ENCODE measurements at regions not wholly inside any gene's neighbourhood (a gene's known extent, or its start where the extent isn't known, plus 50 kb on each side); places are given as distances from the start of the nearest gene placed in this dataset.
A peak's percentile ranks its signal among the peaks of the same experiment; 100 is the strongest.

DNA sequence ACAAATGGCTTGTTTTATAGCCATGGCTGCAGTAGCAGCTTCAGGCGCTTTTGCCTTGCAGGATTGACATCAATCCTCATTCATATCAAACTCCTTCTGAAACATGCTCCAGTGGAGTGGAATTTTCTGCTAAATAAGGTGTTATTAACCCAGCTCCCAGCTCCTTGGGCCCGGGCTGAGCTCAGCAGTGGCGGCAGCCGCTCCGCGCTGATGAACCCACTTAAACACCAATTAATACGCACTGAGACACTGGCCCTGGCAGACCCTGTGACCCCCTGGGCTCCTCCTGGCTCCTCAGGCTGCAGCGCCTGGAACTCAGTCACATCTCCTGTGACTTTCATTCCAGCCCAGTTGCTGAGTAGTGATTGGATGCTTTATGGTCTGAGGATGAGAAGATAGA lies 137.4 kb upstream of the GRIK3 start:
- DNase-seq = no peak
- H3K27ac ChIP-seq = no peak overlapping the region
- in situ Hi-C loops (cut with HindIII; ENCODE audit: low pct_ligation_motif_present, low sequenced_read_pairs) = no loop called here
- no peaks in the 10 kb centered on the region for H3K36me3 ChIP-seq (replicated peaks)
- TF ChIP-seq, protein P1, sequence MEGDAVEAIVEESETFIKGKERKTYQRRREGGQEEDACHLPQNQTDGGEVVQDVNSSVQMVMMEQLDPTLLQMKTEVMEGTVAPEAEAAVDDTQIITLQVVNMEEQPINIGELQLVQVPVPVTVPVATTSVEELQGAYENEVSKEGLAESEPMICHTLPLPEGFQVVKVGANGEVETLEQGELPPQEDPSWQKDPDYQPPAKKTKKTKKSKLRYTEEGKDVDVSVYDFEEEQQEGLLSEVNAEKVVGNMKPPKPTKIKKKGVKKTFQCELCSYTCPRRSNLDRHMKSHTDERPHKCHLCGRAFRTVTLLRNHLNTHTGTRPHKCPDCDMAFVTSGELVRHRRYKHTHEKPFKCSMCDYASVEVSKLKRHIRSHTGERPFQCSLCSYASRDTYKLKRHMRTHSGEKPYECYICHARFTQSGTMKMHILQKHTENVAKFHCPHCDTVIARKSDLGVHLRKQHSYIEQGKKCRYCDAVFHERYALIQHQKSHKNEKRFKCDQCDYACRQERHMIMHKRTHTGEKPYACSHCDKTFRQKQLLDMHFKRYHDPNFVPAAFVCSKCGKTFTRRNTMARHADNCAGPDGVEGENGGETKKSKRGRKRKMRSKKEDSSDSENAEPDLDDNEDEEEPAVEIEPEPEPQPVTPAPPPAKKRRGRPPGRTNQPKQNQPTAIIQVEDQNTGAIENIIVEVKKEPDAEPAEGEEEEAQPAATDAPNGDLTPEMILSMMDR (IDR thresholded peaks at IDR 0.05; ENCODE audit: low read depth, low read length, missing control alignments) = no peak
- H3K27me3 ChIP-seq (replicated peaks) = no peaks in the 10 kb centered on the region
- H3K4me3 ChIP-seq (ENCODE audit: low read depth, low read length) = no peak overlapping the region

DNA sequence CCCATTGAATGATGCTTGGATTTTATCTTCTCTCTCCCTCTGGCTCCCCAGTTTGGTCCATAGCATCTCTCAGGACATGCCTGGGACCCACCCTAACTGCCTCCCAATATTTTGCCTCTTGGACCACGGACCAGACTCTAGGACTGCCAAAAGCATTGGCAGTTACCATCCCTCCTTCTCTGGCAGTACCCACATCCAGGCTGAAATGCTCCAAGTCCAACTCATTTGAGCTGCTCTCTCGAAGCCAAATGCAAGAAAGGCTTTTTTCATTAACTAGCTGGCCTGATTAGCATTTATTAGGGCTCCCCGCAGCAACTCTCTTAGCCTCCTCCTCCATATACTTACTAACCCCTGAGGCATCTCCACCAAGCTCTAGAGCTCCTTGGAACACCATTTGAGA lies 140.0 kb upstream of the GRIK3 start:
- H3K4me3 ChIP-seq (ENCODE audit: low read depth, low read length) = no peak overlapping the region
- in situ Hi-C loops (cut with HindIII; ENCODE audit: low pct_ligation_motif_present, low sequenced_read_pairs) = no loop called here
- TF ChIP-seq, protein P1 (IDR thresholded peaks at IDR 0.05; ENCODE audit: low read depth, low read length, missing control alignments) = no peak

DNA sequence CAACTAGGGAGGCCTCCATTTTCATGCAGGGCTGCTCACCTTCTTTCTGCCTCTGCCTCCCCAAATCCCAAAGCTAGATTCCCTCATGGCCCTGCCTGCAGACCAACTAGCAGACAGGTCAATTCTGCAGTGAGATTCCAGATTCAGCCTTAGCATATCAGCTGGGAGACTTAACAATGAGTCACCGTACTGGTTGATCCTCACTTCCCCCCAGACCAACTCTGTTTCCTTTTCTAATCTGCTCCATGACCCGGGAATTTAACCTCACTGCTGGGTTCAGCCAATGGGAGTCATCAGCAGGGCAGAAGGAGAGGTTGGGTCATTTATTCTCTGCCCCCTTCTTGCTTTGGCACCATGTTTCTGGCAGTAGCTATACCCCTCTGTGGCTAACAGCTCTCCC lies 140.6 kb upstream of the GRIK3 start:
- Histone ChIP-seq H3K27me3 (replicated peaks) (no peaks in the 10 kb centered on the region), H3K27ac (no peak overlapping the region), H3K4me3 (ENCODE audit: low read depth, low read length) (no peak overlapping the region), H3K36me3 (replicated peaks) (no peaks in the 10 kb centered on the region)
- no peak for DNase-seq
- TF ChIP-seq, protein P1 (IDR thresholded peaks at IDR 0.05; ENCODE audit: low read depth, low read length, missing control alignments) = no peak
- in situ Hi-C loops (cut with HindIII; ENCODE audit: low pct_ligation_motif_present, low sequenced_read_pairs) = no loop called here

More for the DNA sequence above, 140.0 kb upstream of the GRIK3 start:
- H3K27me3 ChIP-seq (replicated peaks) = no peaks in the 10 kb centered on the region
- H3K36me3 ChIP-seq (replicated peaks) = no peaks in the 10 kb centered on the region
- H3K27ac ChIP-seq = no peak overlapping the region
- DNase-seq = no peak

DNA sequence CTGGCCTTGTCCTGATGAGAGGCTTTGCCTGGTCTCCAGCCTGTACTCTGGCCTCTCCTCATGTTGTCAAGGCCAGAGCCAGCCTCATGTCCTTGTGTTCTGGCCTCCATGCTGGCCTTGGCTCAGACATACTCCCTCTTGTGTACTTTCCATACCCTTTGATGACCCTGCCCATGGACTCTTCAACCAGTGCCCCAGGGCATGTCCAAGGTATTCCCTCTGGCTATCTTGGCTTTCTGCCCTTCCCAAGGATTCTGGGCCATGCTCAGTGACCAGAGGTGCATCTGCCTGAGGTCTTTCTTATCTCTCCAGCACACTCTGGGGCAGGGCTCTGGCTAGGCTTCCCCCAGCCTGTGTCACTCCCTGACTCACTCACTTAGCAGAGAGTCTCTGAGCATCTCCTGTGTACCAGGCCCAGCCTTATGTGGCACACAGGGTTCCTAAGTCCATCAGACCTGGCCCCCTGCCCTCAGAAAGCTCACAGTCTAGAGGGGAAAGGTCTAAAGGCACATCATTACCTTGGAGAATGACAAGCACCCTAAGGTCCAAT lies 141.4 kb upstream of the GRIK3 start:
- TF ChIP-seq, protein P1 (IDR thresholded peaks at IDR 0.05; ENCODE audit: low read depth, low read length, missing control alignments) = no peak
- no peak overlapping the region for H3K27ac ChIP-seq
- no peak for DNase-seq
- no peaks in the 10 kb centered on the region for H3K27me3 ChIP-seq (replicated peaks)
- H3K36me3 ChIP-seq (replicated peaks) = no peaks in the 10 kb centered on the region
- in situ Hi-C loops (cut with HindIII; ENCODE audit: low pct_ligation_motif_present, low sequenced_read_pairs) = no loop called here
- no peak overlapping the region for H3K4me3 ChIP-seq (ENCODE audit: low read depth, low read length)

DNA sequence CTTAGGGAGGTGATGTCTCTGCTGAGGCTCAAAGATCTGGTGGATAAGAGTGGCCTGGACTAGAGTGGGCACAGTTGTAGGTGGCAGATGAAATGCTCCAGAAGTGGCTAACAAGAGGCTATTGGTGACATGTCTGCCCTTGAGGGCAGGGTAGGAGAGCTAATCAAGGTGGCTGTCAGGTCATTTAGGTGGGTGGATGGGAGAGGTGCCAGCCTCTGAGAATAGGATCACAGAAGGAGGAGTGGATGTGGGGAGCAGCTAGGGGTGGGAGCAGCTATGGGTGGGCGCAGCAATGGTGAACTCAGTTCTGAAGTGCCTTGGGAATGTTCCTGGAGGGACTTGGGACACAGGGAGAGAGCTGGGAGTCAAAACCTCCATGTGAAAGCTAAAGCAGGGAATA lies 142.0 kb upstream of the GRIK3 start:
- no peak overlapping the region for H3K4me3 ChIP-seq (ENCODE audit: low read depth, low read length)
- H3K36me3 ChIP-seq (replicated peaks) = no peaks in the 10 kb centered on the region
- no peaks in the 10 kb centered on the region for H3K27me3 ChIP-seq (replicated peaks)
- in situ Hi-C loops (cut with HindIII; ENCODE audit: low pct_ligation_motif_present, low sequenced_read_pairs) = no loop called here
- no peak for DNase-seq
- TF ChIP-seq, protein P1 (IDR thresholded peaks at IDR 0.05; ENCODE audit: low read depth, low read length, missing control alignments) = no peak
- H3K27ac ChIP-seq = no peak overlapping the region

DNA sequence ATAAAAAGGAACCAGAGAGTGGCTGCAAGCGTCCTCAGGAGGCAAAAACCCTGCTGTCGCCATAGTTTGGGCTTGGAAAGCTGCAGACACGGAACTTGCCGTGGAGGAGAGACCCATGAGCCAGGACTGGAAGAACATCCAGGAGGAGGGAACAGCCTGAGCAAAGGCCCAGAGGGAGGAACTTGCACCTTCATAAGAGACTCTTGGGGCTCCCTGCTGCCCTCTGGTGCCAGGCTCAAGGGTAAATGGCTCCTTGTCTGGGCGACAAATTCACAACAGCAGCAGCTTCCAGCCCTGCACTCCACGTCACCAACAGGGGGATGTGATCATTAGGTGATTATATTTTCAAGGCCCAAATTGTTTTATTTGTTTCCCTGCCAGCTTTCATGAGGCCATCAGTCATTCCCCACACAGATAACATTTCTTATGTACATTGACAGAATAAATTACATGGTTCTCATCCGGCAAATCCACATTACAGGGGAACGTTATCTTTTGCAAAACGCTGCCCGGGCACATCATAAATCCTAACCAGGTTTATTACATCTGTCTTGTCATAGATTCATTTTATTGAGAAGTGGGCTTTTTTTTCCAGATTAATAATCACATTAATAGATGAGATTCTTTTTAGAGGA lies 143.0 kb upstream of the GRIK3 start:
- TF ChIP-seq, protein P1 (IDR thresholded peaks at IDR 0.05; ENCODE audit: low read depth, low read length, missing control alignments) = peak; percentile 26
- Histone ChIP-seq H3K36me3 (replicated peaks) (no peaks in the 10 kb centered on the region), H3K27ac (no peak overlapping the region), H3K27me3 (replicated peaks) (no peaks in the 10 kb centered on the region), H3K4me3 (ENCODE audit: low read depth, low read length) (no peak overlapping the region)
- in situ Hi-C loops (cut with HindIII; ENCODE audit: low pct_ligation_motif_present, low sequenced_read_pairs) = no loop called here
- peak; percentile 8 for DNase-seq

Measured in brain microvascular endothelial cell (primary cell).